Neural progenitor cell (in vitro differentiated cells): ENCODE measurements at regions not wholly inside any gene's neighbourhood (a gene's known extent, or its start where the extent isn't known, plus 50 kb on each side); places are given as distances from the start of the nearest gene placed in this dataset.

Experiments
- DNase-seq: peaks from one replicate; pipeline ENCODE4 v3.0.0-alpha.2; 2016; ENCODE audit warnings: low spot score
- H2AFZ ChIP-seq: fragments of 200-600 bp; sonication (generic); replicated peaks from 2 replicates; pipeline ENCODE4 v1.6.1; 2016; ENCODE audit warnings: antibody characterized with exemption
- H3F3A ChIP-seq: fragments of 200-600 bp; sonication (generic); 2 replicates; pipeline ENCODE4 v1.6.1; 2016; ENCODE audit warnings: antibody characterized with exemption, low read depth
- H3K27ac ChIP-seq: fragments of 200-600 bp; sonication (generic); 2 replicates; pipeline ENCODE4 v1.5.1; 2016; ENCODE audit warnings: mild to moderate bottlenecking
- H3K27me3 ChIP-seq: fragments of 200-600 bp; sonication (generic); 2 replicates; pipeline ENCODE4 v1.6.1; 2016; ENCODE audit warnings: mild to moderate bottlenecking, moderate library complexity
- H3K36me3 ChIP-seq: fragments of 200-600 bp; sonication (generic); 2 replicates; pipeline ENCODE4 v1.5.1; 2016
- H3K4me1 ChIP-seq: fragments of 200-600 bp; sonication (generic); 2 replicates; pipeline ENCODE4 v1.6.1; 2016; ENCODE audit warnings: mixed run types
- H3K4me2 ChIP-seq: fragments of 200-600 bp; sonication (generic); 2 replicates; pipeline ENCODE4 v1.6.1; 2016
- H3K4me3 ChIP-seq: fragments of 200-600 bp; sonication (generic); 2 replicates; pipeline ENCODE4 v1.5.1; 2016
- H3K79me2 ChIP-seq: fragments of 200-600 bp; sonication (generic); 2 replicates; pipeline ENCODE4 v1.6.1; 2016; ENCODE audit warnings: low read depth
- H3K9ac ChIP-seq: fragments of 200-600 bp; sonication (generic); 2 replicates; pipeline ENCODE4 v1.6.1; 2016
- H3K9me3 ChIP-seq: fragments of 200-600 bp; sonication (generic); 2 replicates; pipeline ENCODE4 v1.5.1; 2016; ENCODE audit warnings: low read depth
- H4K20me1 ChIP-seq: fragments of 200-600 bp; sonication (generic); 2 replicates; pipeline ENCODE4 v1.6.1; 2016; ENCODE audit warnings: low read depth
- H3K27ac Mint-ChIP-seq: 3 replicates; pipeline ENCODE4 v1.8.0; 2021; ENCODE audit warnings: mixed read lengths
- H3K27me3 Mint-ChIP-seq: 2 replicates; pipeline ENCODE4 v1.8.0; 2022; ENCODE audit warnings: low read depth, mild to moderate bottlenecking, inconsistent platforms, moderate library complexity, mixed read lengths; ENCODE audit not compliant: insufficient read depth
- H3K36me3 Mint-ChIP-seq: 3 replicates; pipeline ENCODE4 v1.8.0; 2021; ENCODE audit warnings: mixed read lengths
- H3K4me1 Mint-ChIP-seq: 3 replicates; pipeline ENCODE4 v1.8.0; 2021; ENCODE audit warnings: mixed read lengths
- H3K4me3 Mint-ChIP-seq: 3 replicates; pipeline ENCODE4 v1.8.0; 2021; ENCODE audit warnings: mild to moderate bottlenecking, moderate library complexity, mixed read lengths
- H3K9me3 Mint-ChIP-seq: 3 replicates; pipeline ENCODE4 v1.8.0; 2020; ENCODE audit warnings: mixed read lengths
- CTCF ChIP-seq: fragments of 200-600 bp; sonication (generic); IDR thresholded peaks from 2 replicates; pipeline ENCODE4 v1.5.1; 2017; ENCODE audit warnings: antibody characterized with exemption, mild to moderate bottlenecking
- EZH2 ChIP-seq: fragments of 200-600 bp; sonication (generic); IDR thresholded peaks from 2 replicates; pipeline ENCODE4 v1.6.1; 2017; ENCODE audit warnings: antibody characterized with exemption, mild to moderate bottlenecking, moderate library complexity
- EZH2phosphoT487 ChIP-seq: fragments of 200-600 bp; sonication (generic); IDR thresholded peaks from 2 replicates; pipeline ENCODE4 v1.6.1; 2017; ENCODE audit warnings: antibody characterized with exemption

GRCh38 chr6:66796987-66797386, 1090.0 kb upstream of the EYS start:
- no peaks in the 10 kb centered on the region for H3K4me1 ChIP-seq
- H3K27me3 ChIP-seq: no peaks in the 10 kb centered on the region
- H3K4me3 ChIP-seq: no peak overlapping the region
- H3K36me3 ChIP-seq: no peaks in the 10 kb centered on the region
- H3K27ac Mint-ChIP-seq: no peak overlapping the region
- no peak overlapping the region for H2AFZ ChIP-seq
- H3K79me2 ChIP-seq: no peaks in the 10 kb centered on the region
- H3K4me1 Mint-ChIP-seq: no peaks in the 10 kb centered on the region
- H3K4me3 Mint-ChIP-seq: no peak overlapping the region
- no peak for DNase-seq
- H3F3A ChIP-seq: no peaks in the 10 kb centered on the region
- H3K27ac ChIP-seq: no peak overlapping the region
- no peak overlapping the region for H3K9ac ChIP-seq
- H4K20me1 ChIP-seq: no peaks in the 10 kb centered on the region
- no peaks in the 10 kb centered on the region for H3K9me3 ChIP-seq
- no peaks in the 10 kb centered on the region for H3K36me3 Mint-ChIP-seq
- TF ChIP-seq EZH2 (no peak), EZH2phosphoT487 (no peak), CTCF (no peak)
- no peak overlapping the region for H3K4me2 ChIP-seq
- H3K27me3 Mint-ChIP-seq: no peaks in the 10 kb centered on the region
- H3K9me3 Mint-ChIP-seq: no peaks in the 10 kb centered on the region

- Histone ChIP-seq H3K27me3 (no peaks in the 10 kb centered on the region), H3K9me3 (no peaks in the 10 kb centered on the region), H3K36me3 (no peaks in the 10 kb centered on the region), H3K79me2 (no peaks in the 10 kb centered on the region), H3K9ac (no peak overlapping the region), H3K4me2 (no peak overlapping the region), H4K20me1 (no peaks in the 10 kb centered on the region), H3F3A (no peaks in the 10 kb centered on the region), H2AFZ (no peak overlapping the region), H3K27ac (no peak overlapping the region), H3K4me3 (no peak overlapping the region), H3K4me1 (no peaks in the 10 kb centered on the region)
- no peak for TF ChIP-seq EZH2
- no peak for TF ChIP-seq CTCF
- no peak for TF ChIP-seq EZH2phosphoT487
- Mint-ChIP-seq H3K27ac (no peak overlapping the region), H3K4me3 (no peak overlapping the region), H3K27me3 (peaks cover 2% of the 10 kb centered on the region), H3K9me3 (no peaks in the 10 kb centered on the region), H3K4me1 (no peaks in the 10 kb centered on the region), H3K36me3 (no peaks in the 10 kb centered on the region)
- DNase-seq: no peak
Observed at GRCh38 chr6:66788579-66788978, 1081.6 kb upstream of the EYS start.

- Mint-ChIP-seq H3K27ac (no peak overlapping the region), H3K36me3 (peaks cover 2% of the 10 kb centered on the region), H3K4me3 (no peak overlapping the region), H3K9me3 (peaks cover 19% of the 10 kb centered on the region), H3K27me3 (no peaks in the 10 kb centered on the region), H3K4me1 (no peaks in the 10 kb centered on the region)
- Histone ChIP-seq H2AFZ (peak overlapping the region; percentile 5), H3K4me1 (no peaks in the 10 kb centered on the region), H3K79me2 (no peaks in the 10 kb centered on the region), H3K27me3 (no peaks in the 10 kb centered on the region), H3K4me2 (no peak overlapping the region), H3K27ac (no peak overlapping the region), H4K20me1 (no peaks in the 10 kb centered on the region), H3K9me3 (no peaks in the 10 kb centered on the region), H3K36me3 (no peaks in the 10 kb centered on the region), H3K9ac (no peak overlapping the region), H3F3A (no peaks in the 10 kb centered on the region), H3K4me3 (no peak overlapping the region)
- DNase-seq: no peak
- TF ChIP-seq EZH2 (no peak), EZH2phosphoT487 (no peak), CTCF (no peak)
Observed at GRCh38 chr6:66772800-66773199, 1065.8 kb upstream of the EYS start.

GRCh38 chr6:66771626-66772025, 1064.6 kb upstream of the EYS start:
- Histone ChIP-seq H3K4me1 (no peaks in the 10 kb centered on the region), H3K27ac (no peak overlapping the region), H3K36me3 (no peaks in the 10 kb centered on the region), H3K79me2 (no peaks in the 10 kb centered on the region), H3K4me3 (no peak overlapping the region), H3K4me2 (no peak overlapping the region), H3K9ac (no peak overlapping the region), H3K27me3 (no peaks in the 10 kb centered on the region), H2AFZ (no peak overlapping the region), H4K20me1 (no peaks in the 10 kb centered on the region), H3F3A (no peaks in the 10 kb centered on the region), H3K9me3 (no peaks in the 10 kb centered on the region)
- no peak for DNase-seq
- Mint-ChIP-seq H3K27ac (no peak overlapping the region), H3K36me3 (peaks cover 2% of the 10 kb centered on the region), H3K9me3 (peaks cover 13% of the 10 kb centered on the region), H3K4me1 (no peaks in the 10 kb centered on the region), H3K4me3 (no peak overlapping the region), H3K27me3 (no peaks in the 10 kb centered on the region)
- no peak for TF ChIP-seq EZH2phosphoT487
- TF ChIP-seq EZH2: no peak
- no peak for TF ChIP-seq CTCF
